ENCODE measurements at regions not wholly inside any gene's neighbourhood (a gene's known extent, or its start where the extent isn't known, plus 50 kb on each side); places are given as distances from the start of the nearest gene placed in this dataset.

GRCh38 chr3:162612991-162613390 lies 1116.4 kb downstream of the OTOL1 start:
- no peak overlapping the region for H4K5ac ChIP-seq (ENCODE audit: insufficient read length, low read depth, low read length)
- no peak overlapping the region for H2BK15ac ChIP-seq (ENCODE audit: low read depth, low read length)
- H2AK5ac ChIP-seq (ENCODE audit: insufficient read length, low read length) = no peak overlapping the region
- H3K9ac ChIP-seq (ENCODE audit: extremely low read depth, insufficient read length, low read length) = no peak overlapping the region
- H3K27me3 ChIP-seq (ENCODE audit: insufficient read depth, low read length) = no peaks in the 10 kb centered on the region
- H2BK20ac ChIP-seq (ENCODE audit: low read depth, low read length, poor library complexity, severe bottlenecking) = no peak overlapping the region
- no peak for DNase-seq
- no peak overlapping the region for H2BK120ac ChIP-seq (ENCODE audit: low read depth, low read length, poor library complexity, severe bottlenecking)
- H3K9me3 ChIP-seq (ENCODE audit: control insufficient read depth, low read depth, low read length) = no peaks in the 10 kb centered on the region
- TF ChIP-seq, protein P1, sequence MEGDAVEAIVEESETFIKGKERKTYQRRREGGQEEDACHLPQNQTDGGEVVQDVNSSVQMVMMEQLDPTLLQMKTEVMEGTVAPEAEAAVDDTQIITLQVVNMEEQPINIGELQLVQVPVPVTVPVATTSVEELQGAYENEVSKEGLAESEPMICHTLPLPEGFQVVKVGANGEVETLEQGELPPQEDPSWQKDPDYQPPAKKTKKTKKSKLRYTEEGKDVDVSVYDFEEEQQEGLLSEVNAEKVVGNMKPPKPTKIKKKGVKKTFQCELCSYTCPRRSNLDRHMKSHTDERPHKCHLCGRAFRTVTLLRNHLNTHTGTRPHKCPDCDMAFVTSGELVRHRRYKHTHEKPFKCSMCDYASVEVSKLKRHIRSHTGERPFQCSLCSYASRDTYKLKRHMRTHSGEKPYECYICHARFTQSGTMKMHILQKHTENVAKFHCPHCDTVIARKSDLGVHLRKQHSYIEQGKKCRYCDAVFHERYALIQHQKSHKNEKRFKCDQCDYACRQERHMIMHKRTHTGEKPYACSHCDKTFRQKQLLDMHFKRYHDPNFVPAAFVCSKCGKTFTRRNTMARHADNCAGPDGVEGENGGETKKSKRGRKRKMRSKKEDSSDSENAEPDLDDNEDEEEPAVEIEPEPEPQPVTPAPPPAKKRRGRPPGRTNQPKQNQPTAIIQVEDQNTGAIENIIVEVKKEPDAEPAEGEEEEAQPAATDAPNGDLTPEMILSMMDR (conservative IDR thresholded peaks at IDR 0.05) = no peak
- Mint-ChIP-seq H3K4me1 (peaks cover 11 to 23% of the 10 kb centered on the region in 2 experiments), H3K27ac (peak overlapping the region in 1 of 3 experiments; percentile 61; a peak in 1 of 7 replicates), H3K4me3 (no peak overlapping the region), H3K27me3 (ENCODE audit: low read depth) (no peaks in the 10 kb centered on the region), H3K36me3 (ENCODE audit: insufficient read depth in 1 of 3, low read depth in 3 of 3) (peaks cover 13 to 18% (median 16%) of the 10 kb centered on the region in 3 experiments; a peak in 6 of 7 replicates), H3K9me3 (peaks cover 0 to 4% of the 10 kb centered on the region in 2 experiments; a peak in 1 of 5 replicates)
- no peak overlapping the region for H3K18ac ChIP-seq (ENCODE audit: insufficient read length, low read depth, low read length)
- H3K14ac ChIP-seq (ENCODE audit: insufficient read depth, low read length) = no peak overlapping the region
- H3K4me1 ChIP-seq (ENCODE audit: insufficient read depth, low read length) = no peaks in the 10 kb centered on the region; the same call in 1 of the 2 replicates
- no peaks in the 10 kb centered on the region for H3K23me2 ChIP-seq (ENCODE audit: insufficient read length, low read depth, low read length, poor library complexity, severe bottlenecking)
- H3K79me1 ChIP-seq (ENCODE audit: insufficient read depth, low read depth, low read length, poor library complexity, severe bottlenecking) = no peaks in the 10 kb centered on the region
- no peak overlapping the region for H2AFZ ChIP-seq (ENCODE audit: low read length)
- no peak overlapping the region for H3K4ac ChIP-seq (ENCODE audit: low read depth, low read length)
- no peaks in the 10 kb centered on the region for H3K79me2 ChIP-seq (ENCODE audit: insufficient read depth, low read length)
- WGBS (ENCODE audit: extremely low coverage, insufficient read length, low lambda C conversion rate) = no CpG with 5 or more reads among the region's 2 CpGs
- H2BK12ac ChIP-seq (ENCODE audit: insufficient read length, low read depth, low read length) = no peak overlapping the region
- H3T11ph ChIP-seq (ENCODE audit: low read length) = no peak overlapping the region
- H3K23ac ChIP-seq (ENCODE audit: insufficient read length, low read depth, low read length) = no peak overlapping the region
- H3K56ac ChIP-seq (ENCODE audit: insufficient read length, low read depth, low read length) = no peak overlapping the region
- H4K20me1 ChIP-seq (ENCODE audit: control insufficient read depth, insufficient read depth, insufficient read length) = no peaks in the 10 kb centered on the region
- no peak overlapping the region for H3K27ac ChIP-seq (ENCODE audit: insufficient read length, low read depth, low read length)
- no peak overlapping the region for H4K8ac ChIP-seq (replicated peaks; ENCODE audit: insufficient read length, low read depth, low read length)
- no peak overlapping the region for H4K91ac ChIP-seq (ENCODE audit: insufficient read length, low read depth, low read length)
- H3K4me2 ChIP-seq (ENCODE audit: insufficient read depth, insufficient read length, low read length) = no peak overlapping the region
- H2BK5ac ChIP-seq (ENCODE audit: insufficient read length, low read length) = no peak overlapping the region

All from H9 (cell line).